Endodermal cell (in vitro differentiated cells): ENCODE measurements at regions not wholly inside any gene's neighbourhood (a gene's known extent, or its start where the extent isn't known, plus 50 kb on each side); places are given as distances from the start of the nearest gene placed in this dataset.

ENCODE experiments used
- DNase-seq: peaks from one replicate; pipeline ENCODE4 v3.0.0-alpha.2; 2017
- H3K27ac ChIP-seq: 2 replicates; pipeline ENCODE4 v1.5.1; 2013; ENCODE audit warnings: mild to moderate bottlenecking, low read depth, low read length, moderate library complexity
- H3K27me3 ChIP-seq: 2 replicates; pipeline ENCODE4 v1.6.1; 2013; ENCODE audit warnings: mild to moderate bottlenecking, low read length, moderate library complexity; ENCODE audit not compliant: insufficient read depth, control insufficient read depth, poor library complexity, severe bottlenecking
- H3K36me3 ChIP-seq: 2 replicates; pipeline ENCODE4 v1.7.0; 2013; ENCODE audit warnings: mild to moderate bottlenecking, low read length, moderate library complexity; ENCODE audit not compliant: control insufficient read depth, insufficient read depth
- H3K4me1 ChIP-seq: one replicate; pipeline ENCODE4 v1.7.0; 2013; ENCODE audit warnings: low read length; ENCODE audit not compliant: control insufficient read depth, insufficient read depth
- H3K4me3 ChIP-seq: 2 replicates; pipeline ENCODE4 v1.5.1; 2013; ENCODE audit warnings: mild to moderate bottlenecking, low read length, moderate library complexity
- H3K9ac ChIP-seq: 2 replicates; pipeline ENCODE4 v1.6.1; 2013; ENCODE audit warnings: mild to moderate bottlenecking, low read length, moderate library complexity; ENCODE audit not compliant: poor library complexity, severe bottlenecking; ENCODE audit errors: extremely low read depth
- H3K9me3 ChIP-seq: 2 replicates; pipeline ENCODE4 v1.6.1; 2013; ENCODE audit warnings: mild to moderate bottlenecking, low read length, moderate library complexity; ENCODE audit not compliant: control insufficient read depth
- H3K27ac Mint-ChIP-seq: 2 replicates; pipeline ENCODE4 v1.8.0; 2020; ENCODE audit warnings: mixed read lengths
- H3K27me3 Mint-ChIP-seq: 2 replicates; pipeline ENCODE4 v1.8.0; 2021; ENCODE audit warnings: mild to moderate bottlenecking, mixed read lengths; ENCODE audit not compliant: insufficient read depth
- H3K36me3 Mint-ChIP-seq: 2 replicates; pipeline ENCODE4 v1.8.0; 2020; ENCODE audit warnings: low read depth, mixed read lengths
- H3K4me1 Mint-ChIP-seq: 2 replicates; pipeline ENCODE4 v1.8.0; 2020; ENCODE audit warnings: mixed read lengths
- H3K4me3 Mint-ChIP-seq: 2 replicates; pipeline ENCODE4 v1.8.0; 2020; ENCODE audit warnings: mild to moderate bottlenecking, moderate library complexity, mixed read lengths
- H3K9me3 Mint-ChIP-seq: 2 replicates; pipeline ENCODE4 v1.8.0; 2020; ENCODE audit warnings: mild to moderate bottlenecking, mixed read lengths
- CTCF ChIP-seq: fragments of 200-600 bp; sonication (generic); conservative IDR thresholded peaks from 2 replicates; pipeline ENCODE4 v1.5.0; 2021; ENCODE audit warnings: antibody characterized with exemption, mild to moderate bottlenecking
- WGBS, 2 experiments: methylation state at CpG; one replicate each; pipeline versions ENCODE4 v1.1.5 to v1.1.7; 2013; ENCODE audit warnings: missing lambda C conversion rate in 2 of 2, mixed read lengths in 1 of 2; ENCODE audit not compliant: insufficient coverage in 1 of 2, insufficient read length in 1 of 2; 5-methylcytosine and 5-hydroxymethylcytosine counted together

GRCh38 chr6:137334884-137335283, 115.7 kb upstream of the IFNGR1 start:
- Histone ChIP-seq H3K4me1 (no peaks in the 10 kb centered on the region), H3K27me3 (no peaks in the 10 kb centered on the region), H3K4me3 (no peak overlapping the region), H3K27ac (no peak overlapping the region), H3K9ac (no peak overlapping the region), H3K36me3 (no peaks in the 10 kb centered on the region), H3K9me3 (no peaks in the 10 kb centered on the region)
- no peak for TF ChIP-seq CTCF
- no peak for DNase-seq
- H3K36me3 Mint-ChIP-seq: no peaks in the 10 kb centered on the region
- no peaks in the 10 kb centered on the region for H3K9me3 Mint-ChIP-seq
- no peak overlapping the region for H3K4me3 Mint-ChIP-seq
- H3K4me1 Mint-ChIP-seq: peaks cover 11% of the 10 kb centered on the region
- WGBS, 2 experiments: 96 to 100% methylated on average over 2 to 3 of the region's 3 CpGs
- H3K27me3 Mint-ChIP-seq: peaks cover 4% of the 10 kb centered on the region
- no peak overlapping the region for H3K27ac Mint-ChIP-seq

GRCh38 chr6:137334094-137334493, 114.9 kb upstream of the IFNGR1 start:
- no peak for TF ChIP-seq CTCF
- Mint-ChIP-seq H3K9me3 (no peaks in the 10 kb centered on the region), H3K4me3 (no peak overlapping the region), H3K27ac (no peak overlapping the region), H3K36me3 (no peaks in the 10 kb centered on the region), H3K4me1 (peaks cover 11% of the 10 kb centered on the region), H3K27me3 (peaks cover 4% of the 10 kb centered on the region)
- DNase-seq: no peak
- Histone ChIP-seq H3K9me3 (no peaks in the 10 kb centered on the region), H3K4me1 (no peaks in the 10 kb centered on the region), H3K9ac (no peak overlapping the region), H3K27ac (no peak overlapping the region), H3K36me3 (no peaks in the 10 kb centered on the region), H3K4me3 (no peak overlapping the region), H3K27me3 (no peaks in the 10 kb centered on the region)
- WGBS, 2 experiments: 93 to 100% methylated on average over 2 to 5 of the region's 5 CpGs

- 61 to 85% methylated on average over 6 to 8 of the region's 8 CpGs for WGBS, 2 experiments
- H3K36me3 Mint-ChIP-seq: no peaks in the 10 kb centered on the region
- no peaks in the 10 kb centered on the region for H3K4me1 ChIP-seq
- no peaks in the 10 kb centered on the region for H3K27me3 ChIP-seq
- H3K27ac Mint-ChIP-seq: no peak overlapping the region
- H3K9me3 ChIP-seq: no peaks in the 10 kb centered on the region
- no peak for TF ChIP-seq CTCF
- no peak overlapping the region for H3K27ac ChIP-seq
- H3K4me3 Mint-ChIP-seq: no peak overlapping the region
- H3K9me3 Mint-ChIP-seq: no peaks in the 10 kb centered on the region
- H3K4me3 ChIP-seq: no peak overlapping the region
- H3K4me1 Mint-ChIP-seq: peaks cover 11% of the 10 kb centered on the region
- peaks cover 4% of the 10 kb centered on the region for H3K27me3 Mint-ChIP-seq
- DNase-seq: no peak
- H3K36me3 ChIP-seq: no peaks in the 10 kb centered on the region
- no peak overlapping the region for H3K9ac ChIP-seq
Observed at GRCh38 chr6:137332637-137333280, 113.6 kb upstream of the IFNGR1 start.
